Right lung (tissue), 2 donors: ENCODE measurements at regions not wholly inside any gene's neighbourhood (a gene's known extent, or its start where the extent isn't known, plus 50 kb on each side); places are given as distances from the start of the nearest gene placed in this dataset.

Experiments used
- DNase-seq, 2 donors: peaks; one replicate each; pipeline ENCODE4 v3.0.0-alpha.2; 2013

DNA sequence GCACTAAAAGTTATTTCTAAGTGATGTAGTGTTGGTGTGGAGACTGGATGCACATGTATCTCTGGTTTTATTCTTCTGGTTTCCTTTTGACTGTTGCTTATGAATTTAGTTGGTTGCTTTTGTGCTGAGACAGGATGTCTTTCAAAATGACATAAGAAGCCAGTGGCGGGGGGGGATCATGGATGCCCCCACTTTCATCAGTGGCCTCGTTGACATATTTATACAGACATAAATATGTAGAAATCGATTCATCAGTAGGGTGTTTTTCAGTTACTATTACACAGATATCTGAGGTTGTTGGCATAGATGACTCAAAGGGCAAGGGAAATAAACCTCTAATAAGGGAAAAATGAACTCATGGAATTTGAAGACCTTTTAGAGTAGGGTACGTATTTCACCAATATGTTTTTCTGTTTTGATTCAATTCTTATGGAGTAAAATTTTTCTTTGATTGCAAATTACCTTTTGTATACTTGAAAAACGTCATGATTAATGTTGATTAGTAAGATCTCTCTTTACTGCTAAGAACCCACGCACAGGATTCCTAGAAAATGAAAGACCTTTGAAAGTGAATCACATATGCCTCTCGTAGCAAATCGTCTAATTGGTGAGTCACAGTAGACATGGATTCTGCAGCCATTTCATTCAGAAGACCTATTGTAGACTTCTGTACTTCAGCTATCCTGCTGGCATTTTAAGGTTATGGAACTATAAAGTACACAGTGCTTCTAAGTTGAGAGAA lies 97.4 kb upstream of the RBMS3 start:
- no peak for DNase-seq

DNA sequence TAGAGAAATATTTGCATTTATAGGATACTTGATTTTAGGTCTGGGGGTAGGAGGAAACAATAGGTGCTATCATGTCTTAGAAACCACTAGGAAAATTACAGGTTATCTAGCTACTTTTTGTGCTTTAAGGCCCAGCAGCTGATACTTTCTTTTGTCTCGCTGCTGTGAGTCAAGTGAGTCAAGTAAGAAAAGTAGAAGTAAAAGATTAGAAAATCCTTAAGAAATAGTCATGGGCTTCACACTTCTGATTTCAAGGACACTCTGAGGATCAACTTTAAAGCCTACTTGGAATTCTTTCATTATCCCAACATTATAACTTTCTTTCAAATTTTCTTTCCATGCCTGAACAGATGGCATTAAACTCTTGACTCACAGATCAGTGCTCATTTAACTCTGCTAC lies 95.2 kb upstream of the RBMS3 start:
- no peak for DNase-seq

DNA sequence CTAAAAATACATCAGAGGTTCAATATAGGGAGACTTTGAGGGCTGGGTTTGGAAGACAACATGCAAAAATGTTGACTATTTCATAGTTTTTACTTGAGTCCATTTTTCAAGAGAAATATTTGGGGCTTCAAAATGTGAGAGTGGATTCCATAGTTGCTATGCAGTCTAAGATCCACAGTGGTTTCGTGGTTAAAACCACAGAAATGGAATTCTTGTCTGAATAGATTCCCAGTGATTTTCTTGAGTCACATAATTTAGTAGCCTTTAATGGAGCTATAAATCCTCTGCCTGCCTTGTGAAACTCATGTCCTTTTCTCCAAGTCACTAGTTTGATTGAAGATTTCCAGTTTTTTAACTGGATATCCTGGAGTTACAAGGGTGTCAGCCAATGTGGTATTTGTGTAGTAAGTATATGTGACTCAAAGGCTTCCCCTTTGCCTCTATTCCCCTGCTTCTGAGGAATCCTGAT lies 94.7 kb upstream of the RBMS3 start:
- DNase-seq: no peak

DNA sequence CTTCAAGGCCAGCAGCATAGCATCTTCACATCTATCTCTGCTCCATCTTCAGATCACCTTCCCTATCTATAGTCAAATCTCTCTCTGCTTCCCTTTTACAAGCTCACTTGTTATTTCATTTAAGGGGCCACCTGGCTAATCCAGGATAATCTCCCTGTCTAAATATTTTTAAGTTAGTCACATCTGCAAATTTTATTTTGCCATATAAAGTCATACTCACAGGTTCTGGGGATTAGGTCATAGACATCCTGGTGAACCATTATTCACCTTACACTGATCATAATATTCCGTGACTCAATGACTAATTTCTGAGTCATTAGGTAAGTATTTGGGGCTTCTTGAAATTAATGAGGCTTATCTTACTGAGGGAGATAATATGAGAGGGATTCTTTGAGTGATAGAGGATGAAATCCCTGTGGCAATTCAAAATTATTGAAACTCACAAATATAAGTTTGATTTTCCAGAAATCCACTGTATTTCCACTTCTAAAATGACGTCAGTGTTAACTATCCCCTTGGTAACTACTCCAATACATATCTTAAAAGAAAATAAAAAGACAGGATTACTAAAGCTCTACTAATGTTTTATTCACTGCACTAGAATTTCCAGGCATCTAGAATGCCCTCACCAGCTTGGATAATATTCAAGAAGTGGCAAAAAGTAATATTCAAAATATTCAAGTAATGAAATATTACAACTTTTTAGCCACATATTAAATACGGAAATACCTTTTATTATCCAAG lies 93.7 kb upstream of the RBMS3 start:
- no peak for DNase-seq

DNA sequence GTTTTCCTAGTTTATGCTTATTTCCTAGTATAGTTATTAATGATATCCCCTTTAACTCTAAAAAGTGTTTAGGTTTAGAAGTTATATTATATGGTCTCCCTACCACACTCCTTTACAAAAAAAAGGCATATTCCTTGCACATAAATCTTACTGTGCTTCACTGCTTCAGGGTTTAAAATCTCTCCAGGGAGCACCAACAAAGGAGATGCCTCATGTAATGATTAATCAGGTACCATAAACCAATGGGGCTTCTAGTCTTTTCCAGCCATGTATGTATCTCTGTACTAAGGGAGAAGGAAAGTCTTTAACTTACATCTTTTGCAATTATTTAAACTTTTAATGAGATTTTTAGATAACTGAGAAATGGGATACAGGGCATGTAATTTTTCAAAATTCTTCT lies 91.5 kb upstream of the RBMS3 start:
- no peak for DNase-seq

DNA sequence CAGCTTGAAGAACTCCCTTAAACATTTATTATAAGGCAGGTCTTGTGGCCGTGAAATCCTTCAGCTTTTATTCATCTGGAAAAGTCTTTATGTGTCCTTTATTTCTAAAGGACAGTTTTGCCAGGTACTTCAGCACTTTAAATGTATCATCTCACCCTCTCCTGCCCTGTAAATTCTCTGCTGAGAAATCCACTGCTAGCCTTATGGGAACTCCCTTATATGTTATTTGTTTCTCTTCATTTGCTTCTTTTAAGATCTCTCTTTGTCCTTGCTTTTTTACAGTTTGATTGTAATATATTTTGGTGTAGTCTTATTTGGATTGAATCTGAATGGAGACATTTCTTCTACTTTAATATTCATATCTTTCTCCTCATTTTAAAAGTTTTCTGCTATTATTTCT lies 86.7 kb upstream of the RBMS3 start:
- DNase-seq: no peak

DNA sequence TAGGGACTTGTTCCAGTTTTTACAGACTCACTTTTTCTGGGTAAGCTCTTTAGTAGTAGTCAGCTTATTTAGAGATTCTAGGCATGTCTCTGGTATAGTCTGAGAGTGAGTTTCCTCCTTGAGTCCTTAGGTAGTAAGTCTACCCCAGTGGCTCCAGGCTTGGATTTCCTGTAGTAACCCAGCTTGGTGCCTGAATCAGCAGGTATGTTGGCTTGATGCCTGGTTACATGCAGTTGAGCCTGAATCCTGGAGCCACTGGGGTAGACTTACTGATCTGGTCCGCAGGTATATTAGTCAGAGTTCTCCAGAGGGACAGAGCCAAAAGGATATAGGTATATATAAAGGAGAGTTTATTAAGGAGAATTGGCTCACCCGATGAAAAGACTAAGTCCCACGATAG lies 85.8 kb upstream of the RBMS3 start:
- no peak for DNase-seq

DNA sequence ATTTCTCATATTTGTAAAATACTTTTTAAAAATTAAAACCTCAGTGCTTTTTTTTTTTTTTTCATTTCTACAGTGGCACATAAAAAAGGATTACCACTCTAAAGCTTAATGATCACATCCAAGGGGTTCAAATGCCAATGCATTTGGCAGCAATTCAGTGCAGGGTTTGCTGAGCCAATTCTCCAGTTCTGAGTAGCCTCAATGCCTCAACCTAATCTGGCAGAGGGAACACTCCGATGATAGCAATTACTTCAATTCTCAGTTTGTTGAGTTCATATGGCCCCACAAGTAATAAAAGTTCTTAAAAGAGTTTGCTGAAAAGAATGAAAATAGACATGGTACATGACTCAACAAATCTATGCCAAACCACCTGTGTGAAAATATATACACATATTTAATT lies 79.3 kb upstream of the RBMS3 start:
- no peak for DNase-seq

DNA sequence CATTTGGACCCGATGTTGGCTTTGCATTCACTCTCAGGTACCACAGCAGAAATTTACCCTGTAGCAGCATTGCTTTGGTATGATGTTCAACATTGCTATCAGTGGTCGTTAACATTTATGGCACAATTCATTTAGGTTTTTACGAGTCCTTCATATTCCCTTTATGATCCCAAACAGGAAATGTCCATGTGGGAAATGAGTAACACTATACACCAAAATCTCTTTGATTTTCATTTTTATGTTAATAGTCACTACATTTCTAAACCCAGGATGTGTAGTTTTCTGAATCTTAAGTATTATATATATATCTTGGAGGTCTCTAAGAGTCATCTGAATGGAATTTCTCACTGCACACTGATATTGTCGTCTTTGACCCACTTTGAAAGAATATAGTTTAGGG lies 78.5 kb upstream of the RBMS3 start:
- DNase-seq: no peak

DNA sequence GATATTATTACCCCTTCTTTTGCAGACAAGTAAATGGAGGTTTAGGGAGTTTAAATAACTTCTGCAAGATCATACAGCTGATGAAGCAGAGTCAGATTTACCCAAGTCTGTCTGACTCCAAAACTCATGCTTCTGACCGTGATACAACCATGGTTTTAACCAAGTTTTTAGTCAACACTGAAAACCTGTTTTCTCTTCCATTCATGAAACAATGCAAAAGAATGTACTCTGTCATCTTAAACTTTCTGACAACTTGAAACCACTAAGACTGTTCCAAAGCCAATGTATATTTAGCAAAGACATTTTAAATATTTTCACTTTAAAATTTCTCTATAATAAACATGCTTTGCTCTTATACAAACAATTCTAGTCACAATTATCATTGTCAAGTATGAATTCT lies 77.0 kb upstream of the RBMS3 start:
- DNase-seq: no peak

DNA sequence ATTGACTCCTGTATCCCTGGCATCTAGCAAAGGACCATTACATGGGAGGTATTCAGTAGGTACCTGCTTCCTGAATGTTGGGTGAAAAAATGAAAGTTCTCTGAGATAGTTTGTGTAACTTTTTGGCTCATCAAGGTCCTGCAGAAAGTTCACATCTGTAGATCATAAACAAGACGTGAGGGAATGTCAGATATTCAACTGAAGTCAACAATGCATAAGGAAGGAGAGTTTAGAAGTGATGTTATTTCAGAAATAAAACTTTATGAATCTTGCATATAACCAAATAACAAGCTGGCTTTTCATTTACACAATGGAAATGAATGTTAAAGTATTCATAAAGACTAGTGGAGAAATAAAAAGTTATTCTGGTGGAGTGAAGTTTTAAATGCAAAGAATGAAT lies 73.4 kb upstream of the RBMS3 start:
- no peak for DNase-seq

DNA sequence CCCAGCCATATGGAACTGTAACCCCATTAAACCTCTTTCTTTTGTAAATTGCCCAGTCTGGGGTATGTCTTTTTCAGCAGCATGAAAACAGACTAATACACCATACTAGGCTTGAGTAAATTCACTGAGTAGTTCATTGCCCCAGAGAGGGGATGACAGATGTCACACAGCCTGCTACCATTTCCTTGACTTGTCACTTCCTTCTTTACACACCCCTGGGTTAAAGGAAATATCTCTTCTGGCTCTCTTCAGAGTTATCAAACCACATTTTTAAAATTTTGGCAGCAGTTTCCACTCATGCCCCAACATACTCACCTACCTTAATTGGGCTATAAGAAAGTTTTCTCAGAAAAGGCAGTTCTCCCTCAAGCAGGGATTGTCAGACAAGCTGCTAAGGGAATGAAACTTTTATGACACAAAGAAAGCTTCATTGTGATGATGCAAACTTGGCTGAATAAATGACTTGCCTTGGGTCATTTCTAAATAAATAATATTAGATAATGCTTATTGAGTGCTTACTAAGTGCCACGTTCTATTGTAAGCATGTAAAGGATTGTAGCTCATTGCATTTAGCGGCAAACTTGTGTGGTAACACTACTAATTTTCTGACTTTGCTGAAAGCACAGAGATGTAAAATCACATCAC lies 68.0 kb upstream of the RBMS3 start:
- DNase-seq: no peak

DNA sequence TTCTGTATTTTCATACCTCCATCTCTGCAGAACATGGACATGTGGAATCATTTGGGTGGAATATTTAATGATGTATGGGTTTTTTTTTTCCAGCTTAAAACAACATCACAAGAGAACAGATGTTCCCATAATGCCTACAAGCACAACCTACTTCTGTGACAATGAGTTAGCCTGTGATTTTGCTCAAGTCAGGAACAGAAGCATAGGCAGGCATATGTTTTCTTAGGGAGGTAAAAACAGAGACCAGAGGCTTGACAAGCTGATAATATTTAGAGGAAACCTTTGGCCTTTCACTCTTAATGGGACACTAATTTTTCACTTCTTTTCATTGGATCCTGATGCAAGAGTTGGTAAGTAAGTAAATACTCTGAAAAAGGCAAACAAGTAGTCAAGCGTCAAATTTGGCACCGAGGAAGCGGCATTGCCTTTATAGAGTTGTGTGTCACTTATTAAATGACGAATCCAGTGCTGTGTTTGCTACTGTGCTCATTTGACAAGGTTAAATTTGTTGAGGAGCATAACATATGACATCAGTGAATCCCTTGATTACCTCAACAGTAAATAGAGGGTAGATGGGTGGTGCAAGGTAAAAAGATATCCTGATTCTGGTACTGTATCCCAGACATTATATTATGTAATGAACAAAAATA lies 66.7 kb upstream of the RBMS3 start:
- DNase-seq: no peak

DNA sequence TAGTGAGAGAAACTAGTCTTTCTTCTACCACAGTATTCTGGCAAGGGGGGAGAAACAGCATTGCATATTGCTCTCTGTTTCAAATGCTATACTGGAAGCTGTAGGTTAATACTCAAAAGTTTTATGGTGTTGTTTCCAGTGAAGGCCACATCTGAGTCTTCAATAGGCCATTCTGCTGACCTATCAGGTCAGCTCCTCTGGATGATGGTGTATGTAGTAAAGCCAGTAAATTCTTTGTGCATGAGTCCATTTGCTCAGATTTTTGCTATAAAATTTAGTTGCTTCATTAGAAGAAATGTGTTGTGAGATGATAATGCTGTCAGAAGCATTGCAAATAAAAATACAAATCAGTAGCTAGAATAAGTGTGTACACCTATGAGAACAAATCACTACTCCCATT lies 64.9 kb upstream of the RBMS3 start:
- DNase-seq: no peak

DNA sequence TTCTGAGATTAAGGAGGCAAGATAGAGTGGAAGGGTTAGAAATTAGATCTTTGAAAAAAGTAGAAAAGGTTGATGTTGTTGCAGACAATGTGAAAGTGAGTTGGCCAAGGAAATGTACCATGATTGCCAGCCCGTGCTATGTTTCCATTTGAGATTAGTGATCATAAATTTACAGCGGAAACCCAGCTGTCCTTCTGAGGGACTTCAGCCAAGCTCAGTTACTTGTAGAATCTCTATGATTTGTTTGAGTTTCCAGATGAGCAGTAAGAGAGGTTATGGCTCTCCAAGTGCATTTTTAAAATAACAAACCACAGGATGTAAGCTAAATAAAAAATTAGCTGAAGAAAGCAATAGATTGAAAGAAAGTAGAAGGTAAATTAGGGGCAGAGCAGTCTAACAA lies 54.2 kb upstream of the RBMS3 start:
- no peak for DNase-seq

DNA sequence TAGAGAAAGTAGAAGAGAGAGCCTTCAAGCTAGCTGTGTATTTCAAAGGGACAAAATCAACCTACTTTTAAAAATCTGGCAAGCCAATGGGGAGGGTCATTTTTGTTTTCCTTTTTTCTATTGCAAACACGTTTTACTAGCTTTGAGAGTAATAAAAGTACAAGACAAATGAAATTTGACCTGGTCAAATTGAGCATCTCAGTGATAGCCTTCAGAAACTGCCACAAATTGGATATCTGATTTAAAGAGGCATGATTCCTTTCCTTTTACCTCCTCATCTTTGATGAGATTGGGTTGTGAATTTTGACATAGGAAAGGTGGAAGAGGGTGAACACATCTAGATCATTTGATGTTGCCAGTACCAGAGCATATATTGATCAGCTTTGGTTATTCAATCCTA lies 53.6 kb upstream of the RBMS3 start:
- DNase-seq: no peak
